Coronary artery (tissue), 2 donors: ENCODE measurements at regions not wholly inside any gene's neighbourhood (a gene's known extent, or its start where the extent isn't known, plus 50 kb on each side); places are given as distances from the start of the nearest gene placed in this dataset.

Experiments used
- DNase-seq: peaks from one replicate; pipeline ENCODE4 v3.0.0-alpha.2; 2017; ENCODE audit warnings: low spot score
- H3K27ac ChIP-seq, 2 donors: fragments of 200-600 bp; sonication (generic); one replicate each; pipeline ENCODE4 v1.5.1; 2016 to 2019
- H3K4me3 ChIP-seq: fragments of 200-600 bp; sonication (generic); 2 replicates; pipeline ENCODE4 v1.5.1; 2016; ENCODE audit warnings: mild to moderate bottlenecking, moderate library complexity
- CTCF ChIP-seq: fragments of 200-600 bp; sonication (generic); IDR thresholded peaks from one replicate; pipeline ENCODE4 v1.5.1; 2019; ENCODE audit warnings: antibody characterized with exemption

GRCh38 chr15:98442379-98442833, 205.9 kb upstream of the IGF1R start:
- DNase-seq, result no peak
- no peak overlapping the region for H3K27ac ChIP-seq
- TF ChIP-seq CTCF, result peak; percentile 52
- no peak overlapping the region for H3K4me3 ChIP-seq

GRCh38 chr15:98442901-98443300, 205.4 kb upstream of the IGF1R start:
- no peak for DNase-seq
- H3K4me3 ChIP-seq, result no peak overlapping the region
- no peak for TF ChIP-seq CTCF
- no peak overlapping the region for H3K27ac ChIP-seq

GRCh38 chr15:98443526-98443925, 204.8 kb upstream of the IGF1R start:
- H3K4me3 ChIP-seq, result no peak overlapping the region
- H3K27ac ChIP-seq, result no peak overlapping the region
- no peak for DNase-seq
- TF ChIP-seq CTCF, result no peak

GRCh38 chr15:98444138-98444537, 204.2 kb upstream of the IGF1R start:
- no peak for TF ChIP-seq CTCF
- DNase-seq, result no peak
- no peak overlapping the region for H3K27ac ChIP-seq
- H3K4me3 ChIP-seq, result no peak overlapping the region

- Histone ChIP-seq H3K4me3 (no peak overlapping the region), H3K27ac (no peak overlapping the region)
- no peak for DNase-seq
- TF ChIP-seq CTCF, result no peak
Observed at GRCh38 chr15:98445315-98445714, 203.0 kb upstream of the IGF1R start.

- no peak for TF ChIP-seq CTCF
- Histone ChIP-seq H3K27ac (no peak overlapping the region), H3K4me3 (no peak overlapping the region)
- no peak for DNase-seq
Observed at GRCh38 chr15:98446083-98446482, 202.3 kb upstream of the IGF1R start.

- Histone ChIP-seq H3K27ac (no peak overlapping the region), H3K4me3 (no peak overlapping the region)
- no peak for TF ChIP-seq CTCF
- DNase-seq, result no peak
Observed at GRCh38 chr15:98447069-98447468, 201.3 kb upstream of the IGF1R start.
